HFFc6 (cell line): ENCODE measurements at regions not wholly inside any gene's neighbourhood (a gene's known extent, or its start where the extent isn't known, plus 50 kb on each side); places are given as distances from the start of the nearest gene placed in this dataset.
"Not testable (repeated sequence)": the region's sequence is repeated elsewhere in the genome, so short reads cannot be mapped to it uniquely, and the experiment has no call there.

Experiments used
- DNase-seq: peaks from one replicate; pipeline ENCODE4 v3.0.0-alpha.2; 2018
- H3K27ac Mint-ChIP-seq: 2 replicates; pipeline ENCODE4 v1.8.0; 2020; ENCODE audit warnings: mild to moderate bottlenecking, mixed read lengths
- H3K27me3 Mint-ChIP-seq: 2 replicates; pipeline ENCODE4 v1.8.0; 2021; ENCODE audit warnings: mild to moderate bottlenecking, moderate library complexity, mixed read lengths; ENCODE audit not compliant: insufficient read depth
- H3K36me3 Mint-ChIP-seq: 2 replicates; pipeline ENCODE4 v1.8.0; 2021; ENCODE audit warnings: low read depth, mixed read lengths
- H3K4me1 Mint-ChIP-seq: 2 replicates; pipeline ENCODE4 v1.8.0; 2020; ENCODE audit warnings: low read depth, mixed read lengths
- H3K4me3 Mint-ChIP-seq: 2 replicates; pipeline ENCODE4 v1.8.0; 2020; ENCODE audit warnings: mild to moderate bottlenecking, moderate library complexity, mixed read lengths
- H3K9me3 Mint-ChIP-seq: 2 replicates; pipeline ENCODE4 v1.8.0; 2020; ENCODE audit warnings: mild to moderate bottlenecking, mixed read lengths
- CTCF ChIP-seq: fragments of 200-600 bp; sonication (generic); IDR thresholded peaks from 2 replicates; pipeline ENCODE4 v1.5.0; 2021; ENCODE audit warnings: antibody characterized with exemption, mild to moderate bottlenecking

GRCh38 chr5:23996525-23996924 is 489.1 kb downstream of the PRDM9 start:
- H3K4me1 Mint-ChIP-seq: no peaks in the 10 kb centered on the region
- no peak for TF ChIP-seq CTCF
- DNase-seq: no peak
- H3K9me3 Mint-ChIP-seq: peaks cover 32% of the 10 kb centered on the region
- no peaks in the 10 kb centered on the region for H3K36me3 Mint-ChIP-seq
- no peaks in the 10 kb centered on the region for H3K27me3 Mint-ChIP-seq
- H3K27ac Mint-ChIP-seq: no peak overlapping the region
- H3K4me3 Mint-ChIP-seq: no peak overlapping the region

- Mint-ChIP-seq H3K27ac (no peak overlapping the region), H3K27me3 (no peaks in the 10 kb centered on the region), H3K36me3 (no peaks in the 10 kb centered on the region), H3K4me3 (no peak overlapping the region), H3K9me3 (peaks cover 27% of the 10 kb centered on the region), H3K4me1 (no peaks in the 10 kb centered on the region)
- TF ChIP-seq CTCF: no peak
- DNase-seq: no peak
Measured at GRCh38 chr5:24005384-24005783, 498.0 kb downstream of the PRDM9 start.

GRCh38 chr5:24017710-24018109 is 510.3 kb downstream of the PRDM9 start:
- peaks cover 39% of the 10 kb centered on the region for H3K9me3 Mint-ChIP-seq
- not testable (repeated sequence) for H3K4me1 Mint-ChIP-seq, H3K27me3 Mint-ChIP-seq, H3K27ac Mint-ChIP-seq, H3K4me3 Mint-ChIP-seq, DNase-seq, H3K36me3 Mint-ChIP-seq

- no peaks in the 10 kb centered on the region for H3K27me3 Mint-ChIP-seq
- no peak overlapping the region for H3K27ac Mint-ChIP-seq
- DNase-seq: no peak
- peaks cover 60% of the 10 kb centered on the region for H3K9me3 Mint-ChIP-seq
- no peak for TF ChIP-seq CTCF
- no peak overlapping the region for H3K4me3 Mint-ChIP-seq
- H3K4me1 Mint-ChIP-seq: no peaks in the 10 kb centered on the region
- no peaks in the 10 kb centered on the region for H3K36me3 Mint-ChIP-seq
Measured at GRCh38 chr5:24026288-24026687, 518.9 kb downstream of the PRDM9 start.

- H3K27me3 Mint-ChIP-seq: no peaks in the 10 kb centered on the region
- no peak for TF ChIP-seq CTCF
- H3K4me3 Mint-ChIP-seq: no peak overlapping the region
- H3K9me3 Mint-ChIP-seq: peaks cover 47% of the 10 kb centered on the region
- H3K4me1 Mint-ChIP-seq: no peaks in the 10 kb centered on the region
- H3K36me3 Mint-ChIP-seq: no peaks in the 10 kb centered on the region
- no peak overlapping the region for H3K27ac Mint-ChIP-seq
- no peak for DNase-seq
Measured at GRCh38 chr5:24042688-24043087, 535.3 kb downstream of the PRDM9 start.

GRCh38 chr5:24045046-24045445 is 537.6 kb downstream of the PRDM9 start:
- no peak overlapping the region for H3K27ac Mint-ChIP-seq
- DNase-seq: no peak
- no peaks in the 10 kb centered on the region for H3K4me1 Mint-ChIP-seq
- peaks cover 47% of the 10 kb centered on the region for H3K9me3 Mint-ChIP-seq
- no peaks in the 10 kb centered on the region for H3K36me3 Mint-ChIP-seq
- no peaks in the 10 kb centered on the region for H3K27me3 Mint-ChIP-seq
- H3K4me3 Mint-ChIP-seq: no peak overlapping the region
- no peak for TF ChIP-seq CTCF
